DND-41 (cell line): ENCODE measurements at regions not wholly inside any gene's neighbourhood (a gene's known extent, or its start where the extent isn't known, plus 50 kb on each side); places are given as distances from the start of the nearest gene placed in this dataset.

Experiments
- ATAC-seq: fragments of 200-7000 bp; cut with Tn5 transposase; 3 replicates; pipeline ENCODE4 v1.9.1; 2021; ENCODE audit warnings: low read depth; ENCODE audit not compliant: insufficient read depth
- DNase-seq: peaks from one replicate; pipeline ENCODE4 v3.0.0-alpha.2; 2020
- H2AFZ ChIP-seq: 2 replicates; pipeline ENCODE4 v1.6.0; 2012; ENCODE audit warnings: low read depth, low read length
- H3K27ac ChIP-seq: 2 replicates; pipeline ENCODE4 v1.5.1; 2012; ENCODE audit warnings: low read length, inconsistent platforms
- H3K27me3 ChIP-seq: fragments of 200-600 bp; sonication (generic); 2 replicates; pipeline ENCODE4 v1.6.0; 2012; ENCODE audit warnings: low read length, mild to moderate bottlenecking, inconsistent platforms; ENCODE audit not compliant: insufficient read depth, poor library complexity
- H3K36me3 ChIP-seq: 2 replicates; pipeline ENCODE4 v1.5.1; 2012; ENCODE audit warnings: low read length, inconsistent platforms; ENCODE audit not compliant: insufficient read depth
- H3K4me1 ChIP-seq: 2 replicates; pipeline ENCODE4 v1.5.1; 2012; ENCODE audit warnings: mild to moderate bottlenecking, low read length; ENCODE audit not compliant: insufficient read depth
- H3K4me2 ChIP-seq: 2 replicates; pipeline ENCODE4 v1.6.0; 2012; ENCODE audit warnings: mild to moderate bottlenecking, moderate library complexity, low read length, inconsistent platforms; ENCODE audit not compliant: insufficient read depth
- H3K4me3 ChIP-seq, 2 experiments: fragments of 200-600 bp in 1 of 2; shearing (Covaris generic) in 1 of 2; 2 replicates each; pipeline ENCODE4 v1.5.1; 2012 to 2016; ENCODE audit warnings: inconsistent platforms in 2 of 2, low read length in 2 of 2, mild to moderate bottlenecking in 2 of 2, low read depth in 1 of 2, moderate library complexity in 1 of 2
- H3K79me2 ChIP-seq: 2 replicates; pipeline ENCODE4 v1.6.0; 2012; ENCODE audit warnings: low read length, inconsistent platforms; ENCODE audit not compliant: insufficient read depth
- H3K9ac ChIP-seq: 2 replicates; pipeline ENCODE4 v1.6.0; 2012; ENCODE audit warnings: low read depth, mild to moderate bottlenecking, inconsistent platforms, low read length, moderate library complexity
- H3K9me3 ChIP-seq: 2 replicates; pipeline ENCODE4 v1.5.1; 2012; ENCODE audit warnings: low read length, moderate library complexity, mild to moderate bottlenecking, inconsistent platforms; ENCODE audit not compliant: insufficient read depth, severe bottlenecking
- H4K20me1 ChIP-seq: 2 replicates; pipeline ENCODE4 v1.6.0; 2012; ENCODE audit warnings: low read length; ENCODE audit not compliant: insufficient read depth
- EZH2 ChIP-seq: IDR thresholded peaks from 3 replicates; pipeline ENCODE4 v1.6.1; 2012; ENCODE audit warnings: borderline replicate concordance, low read depth, mild to moderate bottlenecking, moderate library complexity, low read length, inconsistent platforms; ENCODE audit not compliant: severe bottlenecking
- TF ChIP-seq, protein P1 (sequence below): IDR thresholded peaks from 2 replicates; pipeline ENCODE4 v1.5.1; 2012; ENCODE audit warnings: borderline replicate concordance, low read length, moderate library complexity, mild to moderate bottlenecking; ENCODE audit not compliant: poor library complexity, severe bottlenecking; ENCODE audit errors: extremely low read depth

DNA sequence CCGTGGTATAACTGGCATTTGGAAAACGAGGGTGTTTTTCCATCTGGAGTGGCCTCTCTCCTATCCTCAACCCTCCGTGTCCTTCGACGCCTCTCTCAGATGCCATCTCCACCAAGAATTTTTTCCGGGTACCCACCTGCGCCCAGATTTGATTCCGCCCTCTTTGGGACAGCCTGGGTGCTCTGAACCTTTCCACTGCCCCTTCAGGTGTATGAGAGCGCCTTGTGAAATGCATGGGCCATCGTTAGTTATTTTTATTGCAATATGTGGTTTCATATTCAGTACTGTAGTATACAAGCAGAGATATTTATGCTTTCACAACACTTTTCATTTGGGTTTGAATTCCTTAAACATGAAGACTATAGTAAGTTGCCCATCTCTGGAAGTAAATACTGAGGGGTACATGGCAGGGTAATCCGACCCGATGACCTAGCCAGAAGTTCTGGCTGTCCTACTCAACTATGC, 78.2 kb upstream of the IFNE start:
- TF ChIP-seq, protein P1, sequence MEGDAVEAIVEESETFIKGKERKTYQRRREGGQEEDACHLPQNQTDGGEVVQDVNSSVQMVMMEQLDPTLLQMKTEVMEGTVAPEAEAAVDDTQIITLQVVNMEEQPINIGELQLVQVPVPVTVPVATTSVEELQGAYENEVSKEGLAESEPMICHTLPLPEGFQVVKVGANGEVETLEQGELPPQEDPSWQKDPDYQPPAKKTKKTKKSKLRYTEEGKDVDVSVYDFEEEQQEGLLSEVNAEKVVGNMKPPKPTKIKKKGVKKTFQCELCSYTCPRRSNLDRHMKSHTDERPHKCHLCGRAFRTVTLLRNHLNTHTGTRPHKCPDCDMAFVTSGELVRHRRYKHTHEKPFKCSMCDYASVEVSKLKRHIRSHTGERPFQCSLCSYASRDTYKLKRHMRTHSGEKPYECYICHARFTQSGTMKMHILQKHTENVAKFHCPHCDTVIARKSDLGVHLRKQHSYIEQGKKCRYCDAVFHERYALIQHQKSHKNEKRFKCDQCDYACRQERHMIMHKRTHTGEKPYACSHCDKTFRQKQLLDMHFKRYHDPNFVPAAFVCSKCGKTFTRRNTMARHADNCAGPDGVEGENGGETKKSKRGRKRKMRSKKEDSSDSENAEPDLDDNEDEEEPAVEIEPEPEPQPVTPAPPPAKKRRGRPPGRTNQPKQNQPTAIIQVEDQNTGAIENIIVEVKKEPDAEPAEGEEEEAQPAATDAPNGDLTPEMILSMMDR = no peak
- TF ChIP-seq EZH2 = no peak
- no peak overlapping the region for H3K9ac ChIP-seq
- H3K4me3 ChIP-seq = no peak overlapping the region
- no peaks in the 10 kb centered on the region for H3K4me1 ChIP-seq
- no peaks in the 10 kb centered on the region for H3K9me3 ChIP-seq
- peaks cover 5% of the 10 kb centered on the region for H3K27me3 ChIP-seq
- H3K4me2 ChIP-seq = no peak overlapping the region
- no peak overlapping the region for H3K27ac ChIP-seq
- no peak overlapping the region for H2AFZ ChIP-seq
- DNase-seq (no peak), ATAC-seq (no peak)
- H3K36me3 ChIP-seq = no peaks in the 10 kb centered on the region
- no peaks in the 10 kb centered on the region for H4K20me1 ChIP-seq
- H3K79me2 ChIP-seq = no peaks in the 10 kb centered on the region

DNA sequence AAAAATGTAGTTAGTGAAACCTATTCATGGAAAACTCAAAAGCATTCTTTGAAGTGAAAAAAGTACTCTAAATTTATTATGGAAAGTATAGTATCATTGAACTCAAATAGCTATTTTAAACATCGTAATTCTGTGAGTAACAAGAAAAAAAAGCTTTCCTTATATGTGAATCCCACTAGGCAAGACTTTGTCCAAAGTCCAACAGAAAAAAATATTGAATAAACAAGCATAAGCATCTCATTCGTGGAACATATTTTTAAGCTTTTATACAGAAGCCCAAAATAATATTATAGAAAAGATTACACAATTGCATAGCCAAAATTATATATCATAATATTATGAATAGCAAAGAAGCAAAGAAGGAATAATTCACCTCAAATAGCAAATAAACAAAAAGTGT, 79.4 kb upstream of the IFNE start:
- Histone ChIP-seq H3K9me3 (no peaks in the 10 kb centered on the region), H3K79me2 (no peaks in the 10 kb centered on the region), H2AFZ (no peak overlapping the region), H3K27ac (no peak overlapping the region), H4K20me1 (no peaks in the 10 kb centered on the region), H3K4me1 (no peaks in the 10 kb centered on the region), H3K27me3 (peaks cover 7% of the 10 kb centered on the region), H3K4me2 (no peak overlapping the region), H3K4me3 (no peak overlapping the region), H3K9ac (no peak overlapping the region), H3K36me3 (no peaks in the 10 kb centered on the region)
- no peak for ATAC-seq
- DNase-seq = no peak
- TF ChIP-seq EZH2 = no peak
- TF ChIP-seq, protein P1 = no peak

DNA sequence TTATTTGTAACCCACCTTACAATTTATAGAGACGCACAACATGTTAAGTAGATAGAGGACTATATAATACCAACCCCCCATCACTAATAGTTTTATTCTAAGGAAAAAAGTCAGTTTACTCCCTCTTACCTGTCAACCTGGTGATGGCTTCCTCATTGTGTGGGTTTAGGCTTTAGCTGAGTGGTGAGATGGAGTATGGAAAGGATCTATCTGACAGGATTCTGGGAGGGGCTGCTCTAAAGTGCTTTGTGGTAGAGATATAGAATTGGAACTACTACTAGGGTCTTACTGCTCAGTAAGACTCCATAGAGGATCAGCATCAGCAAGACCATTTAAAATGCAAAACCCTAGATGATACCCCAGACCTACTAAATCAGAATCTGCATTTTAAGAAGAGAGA, 82.1 kb upstream of the IFNE start:
- Histone ChIP-seq H3K4me3 (no peak overlapping the region), H3K4me1 (no peaks in the 10 kb centered on the region), H3K9me3 (no peaks in the 10 kb centered on the region), H3K36me3 (no peaks in the 10 kb centered on the region), H3K79me2 (no peaks in the 10 kb centered on the region), H2AFZ (no peak overlapping the region), H4K20me1 (no peaks in the 10 kb centered on the region), H3K4me2 (no peak overlapping the region), H3K9ac (no peak overlapping the region), H3K27ac (no peak overlapping the region), H3K27me3 (peaks cover 10% of the 10 kb centered on the region)
- TF ChIP-seq, protein P1 = no peak
- TF ChIP-seq EZH2 = no peak
- DNase-seq = no peak
- ATAC-seq = no peak

DNA sequence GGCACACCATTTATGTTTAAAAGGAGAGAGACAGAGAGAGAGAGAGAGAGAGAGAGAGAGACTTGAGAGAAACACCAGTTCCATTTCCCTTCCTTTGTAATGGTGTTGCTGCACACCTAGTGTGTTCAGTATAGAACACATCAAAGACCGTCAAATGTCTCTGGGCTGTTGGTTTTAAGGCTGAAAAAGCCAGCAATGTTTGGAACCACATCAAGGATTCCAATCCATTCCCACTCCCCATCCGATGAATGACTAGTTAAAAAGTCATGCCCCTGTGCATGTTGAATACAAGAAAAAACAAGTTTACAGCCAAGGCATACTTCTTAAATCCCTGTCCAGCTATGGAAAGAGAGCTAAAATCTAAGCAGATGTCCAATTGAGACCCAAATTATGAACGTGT, 83.0 kb upstream of the IFNE start:
- Histone ChIP-seq H3K27me3 (peaks cover 10% of the 10 kb centered on the region), H2AFZ (no peak overlapping the region), H3K27ac (no peak overlapping the region), H4K20me1 (no peaks in the 10 kb centered on the region), H3K4me3 (no peak overlapping the region), H3K79me2 (no peaks in the 10 kb centered on the region), H3K9me3 (no peaks in the 10 kb centered on the region), H3K36me3 (no peaks in the 10 kb centered on the region), H3K9ac (no peak overlapping the region), H3K4me2 (no peak overlapping the region), H3K4me1 (no peaks in the 10 kb centered on the region)
- no peak for TF ChIP-seq EZH2
- TF ChIP-seq, protein P1 = no peak
- DNase-seq (no peak), ATAC-seq (no peak)
